NB4 (cell line): ENCODE measurements at regions not wholly inside any gene's neighbourhood (a gene's known extent, or its start where the extent isn't known, plus 50 kb on each side); places are given as distances from the start of the nearest gene placed in this dataset.

Source experiments
- CTCF ChIP-seq: IDR thresholded peaks from one replicate; pipeline ENCODE4 v1.5.1; 2012; ENCODE audit warnings: low read depth, low read length
- MAX ChIP-seq: IDR thresholded peaks from 2 replicates; pipeline ENCODE4 v1.6.1; 2011; ENCODE audit warnings: low read depth, low read length
- MYC ChIP-seq: IDR thresholded peaks from 2 replicates; pipeline ENCODE4 v1.6.1; 2011; ENCODE audit warnings: low read depth, low read length
- POLR2A ChIP-seq: IDR thresholded peaks from 2 replicates; pipeline ENCODE4 v1.6.1; 2011; ENCODE audit warnings: mild to moderate bottlenecking; ENCODE audit not compliant: insufficient read length; ENCODE audit errors: extremely low read depth

- no peak for TF ChIP-seq CTCF
- TF ChIP-seq MAX: no peak
- TF ChIP-seq POLR2A: no peak
- no peak for TF ChIP-seq MYC
Observed at GRCh38 chr2:181197140-181197760, 216.8 kb downstream of the UBE2E3 start.
